Adrenal gland (tissue), 9 donors: ENCODE measurements at regions not wholly inside any gene's neighbourhood (a gene's known extent, or its start where the extent isn't known, plus 50 kb on each side); places are given as distances from the start of the nearest gene placed in this dataset.

Experiments used
- DNase-seq, 7 donors: peaks; one replicate each; pipeline ENCODE4 v3.0.0-alpha.2; 2019 to 2020
- H3K27ac ChIP-seq, 5 donors: fragments of 200-600 bp; sonication (generic) in 4 of 5; 1 replicate in 3 of 5; 2 replicates in 2 of 5; pipeline versions ENCODE4 v1.5.1 to v1.8.0; 2016 to 2020; ENCODE audit warnings: mild to moderate bottlenecking in 1 of 5
- H3K27me3 ChIP-seq: fragments of 200-600 bp; 2 replicates; pipeline ENCODE4 v1.8.0; 2021
- H3K36me3 ChIP-seq, 2 donors: fragments of 200-600 bp; replicated peaks in 1 of 2; 1 replicate in 1 of 2; 2 replicates in 1 of 2; pipeline versions ENCODE4 v1.5.1 to v1.8.0; 2018 to 2022
- H3K4me1 ChIP-seq, 2 donors: fragments of 200-600 bp; replicated peaks in 1 of 2; 1 replicate in 1 of 2; 2 replicates in 1 of 2; pipeline versions ENCODE4 v1.5.1 to v1.8.0; 2018 to 2021
- H3K4me3 ChIP-seq, 4 donors: fragments of 200-600 bp; sonication (generic) in 3 of 4; one replicate each; pipeline ENCODE4 v1.5.1; 2016 to 2018
- H3K9me3 ChIP-seq, 3 donors: fragments of 200-600 bp; sonication (generic) in 1 of 3; replicated peaks in 1 of 3; 1 replicate in 2 of 3; 2 replicates in 1 of 3; pipeline versions ENCODE4 v1.5.1 to v1.8.0; 2016 to 2021
- CTCF ChIP-seq, 6 experiments: fragments of 450-650 bp in 4 of 6; fragments of 200-600 bp in 2 of 6; sonication (generic) in 1 of 6; IDR thresholded peaks; 1 replicate in 5 of 6; 2 replicates in 1 of 6; pipeline versions ENCODE4 v1.5.1 to v1.8.0; 2016 to 2021; ENCODE audit warnings: antibody characterized with exemption in 6 of 6, mild to moderate bottlenecking in 2 of 6, moderate library complexity in 1 of 6
- POLR2A ChIP-seq, 2 donors: fragments of 450-650 bp; IDR thresholded peaks; one replicate each; pipeline ENCODE4 v1.6.1; 2017; ENCODE audit warnings: antibody characterized with exemption in 2 of 2, mild to moderate bottlenecking in 2 of 2, moderate library complexity in 1 of 2
- WGBS, 4 donors: extraction: QIAGEN DNeasy Blood & Tissue Kit in 2 of 4; methylation state at CpG; one replicate each; pipeline versions ENCODE4 v1.1.5 to v1.1.7; 2013 to 2017; 5-methylcytosine and 5-hydroxymethylcytosine counted together
- intact Hi-C, 2 donors: fragments of 100-400 bp; cut with DNase I; formaldehyde crosslinking; loops; one replicate each; pipeline versions ENCODE4 v1.14.1 to v1.15.0; 2022 to 2023
- donor health status: healthy with polysubstance abuse.
- donor health status: Bipolar disorder and iron deficiency.
- donor health status: DM: yes; HTN: yes; CAD: no.
- donor health status: DM: no; HTN: no; CAD: no.
- donor health status: DM: no; HTN: no; CAD: no.

GRCh38 chr4:38568768-38569167 lies 95.2 kb upstream of the KLF3 start:
- Histone ChIP-seq H3K36me3 (no peaks in the 10 kb centered on the region), H3K27ac (no peak overlapping the region), H3K9me3 (no peaks in the 10 kb centered on the region), H3K4me3 (no peak overlapping the region), H3K4me1 (no peaks in the 10 kb centered on the region), H3K27me3 (no peaks in the 10 kb centered on the region)
- 87 to 98% (median 90%) methylated on average over 3 of the region's 3 CpGs for WGBS, 4 donors
- TF ChIP-seq CTCF (IDR thresholded peaks at IDR 0.05) (no peak), POLR2A (IDR thresholded peaks at IDR 0.05) (no peak)
- no peak for DNase-seq
- intact Hi-C loops, result no loop called here

- no peaks in the 10 kb centered on the region for H3K36me3 ChIP-seq
- TF ChIP-seq POLR2A (IDR thresholded peaks at IDR 0.05), result no peak
- no peak overlapping the region for H3K27ac ChIP-seq
- no peaks in the 10 kb centered on the region for H3K27me3 ChIP-seq
- WGBS, 4 donors, result 56 to 71% (median 65%) methylated on average over 5 of the region's 5 CpGs
- intact Hi-C loops, result no loop called here
- H3K4me1 ChIP-seq, result no peaks in the 10 kb centered on the region
- no peak for DNase-seq
- H3K9me3 ChIP-seq, result no peaks in the 10 kb centered on the region
- no peak overlapping the region for H3K4me3 ChIP-seq
Observed at GRCh38 chr4:38570647-38571276, 93.2 kb upstream of the KLF3 start.

GRCh38 chr4:38572793-38573192 lies 91.2 kb upstream of the KLF3 start:
- intact Hi-C loops, result no loop called here
- H3K27ac ChIP-seq, result no peak overlapping the region
- H3K27me3 ChIP-seq, result no peaks in the 10 kb centered on the region
- H3K4me3 ChIP-seq, result no peak overlapping the region
- H3K9me3 ChIP-seq, result no peaks in the 10 kb centered on the region
- H3K4me1 ChIP-seq, result no peaks in the 10 kb centered on the region
- H3K36me3 ChIP-seq, result no peaks in the 10 kb centered on the region
- no peak for DNase-seq
- TF ChIP-seq CTCF (IDR thresholded peaks at IDR 0.05) (no peak), POLR2A (IDR thresholded peaks at IDR 0.05) (no peak)

GRCh38 chr4:38574559-38575333 lies 89.3 kb upstream of the KLF3 start:
- Histone ChIP-seq H3K27ac (no peak overlapping the region), H3K9me3 (no peaks in the 10 kb centered on the region), H3K4me3 (no peak overlapping the region), H3K4me1 (no peaks in the 10 kb centered on the region), H3K36me3 (no peaks in the 10 kb centered on the region), H3K27me3 (no peaks in the 10 kb centered on the region)
- TF ChIP-seq POLR2A (IDR thresholded peaks at IDR 0.05), result no peak
- TF ChIP-seq CTCF (IDR thresholded peaks at IDR 0.05), result no peak
- intact Hi-C loops, result no loop called here
- peak in 2 of 7 donors; percentile 15 to 54 for DNase-seq
- WGBS, 4 donors, result 74 to 84% (median 81%) methylated on average over 15 to 17 of the region's 17 CpGs

GRCh38 chr4:38576767-38577166 lies 87.2 kb upstream of the KLF3 start:
- H3K9me3 ChIP-seq, result no peaks in the 10 kb centered on the region
- intact Hi-C loops, result no loop called here
- H3K27me3 ChIP-seq, result no peaks in the 10 kb centered on the region
- TF ChIP-seq POLR2A (IDR thresholded peaks at IDR 0.05) (no peak), CTCF (IDR thresholded peaks at IDR 0.05) (no peak)
- WGBS, 4 donors, result 92 to 99% (median 94%) methylated on average over 3 of the region's 3 CpGs
- no peak overlapping the region for H3K4me3 ChIP-seq
- no peak overlapping the region for H3K27ac ChIP-seq
- H3K36me3 ChIP-seq, result no peaks in the 10 kb centered on the region
- H3K4me1 ChIP-seq, result peaks cover 0 to 3% of the 10 kb centered on the region in 2 donors
- DNase-seq, result no peak
